Liver (tissue), 3 donors: ENCODE measurements at regions not wholly inside any gene's neighbourhood (a gene's known extent, or its start where the extent isn't known, plus 50 kb on each side); places are given as distances from the start of the nearest gene placed in this dataset.

ENCODE experiments used
- CTCF ChIP-seq: fragments of 150-350 bp; IDR thresholded peaks from 2 replicates; pipeline ENCODE4 v1.5.1; 2017; ENCODE audit warnings: improper control_type of control experiment, low read depth, low read length; ENCODE audit not compliant: missing input control
- EGR1 ChIP-seq, 2 donors: IDR thresholded peaks; 2 replicates each; pipeline ENCODE4 v1.6.1; 2016 to 2018; ENCODE audit warnings: antibody characterized with exemption in 2 of 2, low read depth in 2 of 2
- HNF4G ChIP-seq: IDR thresholded peaks from 2 replicates; pipeline ENCODE4 v1.6.1; 2016; ENCODE audit warnings: antibody characterized with exemption
- JUND ChIP-seq, 2 donors: IDR thresholded peaks; 2 replicates each; pipeline ENCODE4 v1.6.1; 2016; ENCODE audit warnings: antibody characterized with exemption in 2 of 2
- MAX ChIP-seq: IDR thresholded peaks from 2 replicates; pipeline ENCODE4 v1.6.1; 2016; ENCODE audit warnings: antibody characterized with exemption
- RAD21 ChIP-seq, 2 donors: IDR thresholded peaks; 2 replicates each; pipeline ENCODE4 v1.6.1; 2016; ENCODE audit warnings: antibody characterized with exemption in 2 of 2, mild to moderate bottlenecking in 2 of 2
- TAF1 ChIP-seq: conservative IDR thresholded peaks from 2 replicates; pipeline ENCODE4 v1.6.1; 2016; ENCODE audit warnings: antibody characterized with exemption, mild to moderate bottlenecking
- YY1 ChIP-seq: IDR thresholded peaks from 2 replicates; pipeline ENCODE4 v1.6.1; 2016; ENCODE audit warnings: antibody characterized with exemption, mild to moderate bottlenecking
- donor health status: healthy.
- donor health status: healthy.

GRCh38 chr13:85525411-85525810, 273.8 kb downstream of the SLITRK6 start:
- TF ChIP-seq CTCF = no peak
- TF ChIP-seq MAX = no peak
- TF ChIP-seq YY1 = no peak
- no peak for TF ChIP-seq EGR1 (IDR thresholded peaks at IDR 0.05; ENCODE audit: low read depth in 2 of 2)
- TF ChIP-seq JUND (IDR thresholded peaks at IDR 0.05) = no peak
- TF ChIP-seq TAF1 = no peak
- TF ChIP-seq RAD21 (IDR thresholded peaks at IDR 0.05) = no peak
- TF ChIP-seq HNF4G = no peak
